ENCODE measurements at regions not wholly inside any gene's neighbourhood (a gene's known extent, or its start where the extent isn't known, plus 50 kb on each side); places are given as distances from the start of the nearest gene placed in this dataset.

- no peak for TF ChIP-seq SIN3A (IDR thresholded peaks at IDR 0.05; ENCODE audit: borderline replicate concordance, insufficient read depth, low read length)
- TF ChIP-seq REST (IDR thresholded peaks at IDR 0.05; ENCODE audit: insufficient read depth in 1 of 2, low read depth in 2 of 2, low read length in 2 of 2): no peak
- no peak for TF ChIP-seq POLR2AphosphoS5 (IDR thresholded peaks at IDR 0.05; ENCODE audit: low read depth, low read length)
- TF ChIP-seq FOXP2 (optimal IDR thresholded peaks at IDR 0.05; ENCODE audit: borderline replicate concordance, extremely low read depth, extremely low read length, insufficient read depth): no peak
- no peak for TF ChIP-seq TAF1 (IDR thresholded peaks at IDR 0.05; ENCODE audit: borderline replicate concordance, insufficient read depth, low read length)
These were observed 393.4 kb downstream of the SEC14L1 start for GRCh38 chr17:77534137-77534536.

GRCh38 chr17:77535435-77535834, 394.7 kb downstream of the SEC14L1 start:
- TF ChIP-seq SIN3A (IDR thresholded peaks at IDR 0.05; ENCODE audit: borderline replicate concordance, insufficient read depth, low read length) (no peak), REST (IDR thresholded peaks at IDR 0.05; ENCODE audit: insufficient read depth in 1 of 2, low read depth in 2 of 2, low read length in 2 of 2) (no peak), FOXP2 (optimal IDR thresholded peaks at IDR 0.05; ENCODE audit: borderline replicate concordance, extremely low read depth, extremely low read length, insufficient read depth) (no peak), TAF1 (IDR thresholded peaks at IDR 0.05; ENCODE audit: borderline replicate concordance, insufficient read depth, low read length) (no peak), POLR2AphosphoS5 (IDR thresholded peaks at IDR 0.05; ENCODE audit: low read depth, low read length) (no peak)

GRCh38 chr17:77535892-77536291, 395.1 kb downstream of the SEC14L1 start:
- no peak for TF ChIP-seq SIN3A (IDR thresholded peaks at IDR 0.05; ENCODE audit: borderline replicate concordance, insufficient read depth, low read length)
- TF ChIP-seq POLR2AphosphoS5 (IDR thresholded peaks at IDR 0.05; ENCODE audit: low read depth, low read length): no peak
- TF ChIP-seq FOXP2 (optimal IDR thresholded peaks at IDR 0.05; ENCODE audit: borderline replicate concordance, extremely low read depth, extremely low read length, insufficient read depth): no peak
- TF ChIP-seq TAF1 (IDR thresholded peaks at IDR 0.05; ENCODE audit: borderline replicate concordance, insufficient read depth, low read length): no peak
- TF ChIP-seq REST (IDR thresholded peaks at IDR 0.05; ENCODE audit: insufficient read depth in 1 of 2, low read depth in 2 of 2, low read length in 2 of 2): no peak

GRCh38 chr17:77537566-77537965, 396.8 kb downstream of the SEC14L1 start:
- TF ChIP-seq FOXP2 (optimal IDR thresholded peaks at IDR 0.05; ENCODE audit: borderline replicate concordance, extremely low read depth, extremely low read length, insufficient read depth) (no peak), TAF1 (IDR thresholded peaks at IDR 0.05; ENCODE audit: borderline replicate concordance, insufficient read depth, low read length) (no peak), REST (IDR thresholded peaks at IDR 0.05; ENCODE audit: insufficient read depth in 1 of 2, low read depth in 2 of 2, low read length in 2 of 2) (no peak), POLR2AphosphoS5 (IDR thresholded peaks at IDR 0.05; ENCODE audit: low read depth, low read length) (no peak), SIN3A (IDR thresholded peaks at IDR 0.05; ENCODE audit: borderline replicate concordance, insufficient read depth, low read length) (no peak)

GRCh38 chr17:77540531-77540930, 399.8 kb downstream of the SEC14L1 start:
- TF ChIP-seq SIN3A (IDR thresholded peaks at IDR 0.05; ENCODE audit: borderline replicate concordance, insufficient read depth, low read length) (no peak), POLR2AphosphoS5 (IDR thresholded peaks at IDR 0.05; ENCODE audit: low read depth, low read length) (no peak), FOXP2 (optimal IDR thresholded peaks at IDR 0.05; ENCODE audit: borderline replicate concordance, extremely low read depth, extremely low read length, insufficient read depth) (no peak), REST (IDR thresholded peaks at IDR 0.05; ENCODE audit: insufficient read depth in 1 of 2, low read depth in 2 of 2, low read length in 2 of 2) (no peak), TAF1 (IDR thresholded peaks at IDR 0.05; ENCODE audit: borderline replicate concordance, insufficient read depth, low read length) (no peak)

Data from PFSK-1 (cell line).